ENCODE measurements at regions not wholly inside any gene's neighbourhood (a gene's known extent, or its start where the extent isn't known, plus 50 kb on each side); places are given as distances from the start of the nearest gene placed in this dataset.

- no peak for TF ChIP-seq CTCF (IDR thresholded peaks at IDR 0.05)
- no peak for TF ChIP-seq POLR2A (IDR thresholded peaks at IDR 0.05)
Measured at GRCh38 chr5:83871533-83872395, 151.1 kb upstream of the HAPLN1 start.
